ENCODE measurements at regions not wholly inside any gene's neighbourhood (a gene's known extent, or its start where the extent isn't known, plus 50 kb on each side); places are given as distances from the start of the nearest gene placed in this dataset.

DNA sequence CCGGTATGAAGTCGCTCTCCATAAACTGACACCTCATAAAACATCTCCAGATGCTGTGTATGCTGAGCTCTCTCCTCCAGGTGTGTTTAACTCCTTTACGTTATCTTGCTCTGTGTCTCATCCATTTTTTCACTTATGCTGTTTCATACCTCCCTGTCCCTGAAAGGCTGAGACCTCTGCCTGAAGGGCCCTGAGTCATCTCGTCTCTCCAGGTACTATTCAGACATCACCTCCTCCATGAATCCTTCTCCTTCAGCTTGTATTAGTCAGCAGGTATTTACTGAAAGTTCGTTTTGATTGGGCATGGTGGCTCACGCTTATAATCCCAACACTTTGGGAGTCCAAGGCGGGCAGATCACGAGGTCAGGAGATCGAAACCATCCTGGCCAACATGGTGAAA is 244.5 kb upstream of the EPHA4 start:
- H3K4me1 Mint-ChIP-seq (ENCODE audit: low read depth): no peaks in the 10 kb centered on the region
- TF ChIP-seq, protein P1, sequence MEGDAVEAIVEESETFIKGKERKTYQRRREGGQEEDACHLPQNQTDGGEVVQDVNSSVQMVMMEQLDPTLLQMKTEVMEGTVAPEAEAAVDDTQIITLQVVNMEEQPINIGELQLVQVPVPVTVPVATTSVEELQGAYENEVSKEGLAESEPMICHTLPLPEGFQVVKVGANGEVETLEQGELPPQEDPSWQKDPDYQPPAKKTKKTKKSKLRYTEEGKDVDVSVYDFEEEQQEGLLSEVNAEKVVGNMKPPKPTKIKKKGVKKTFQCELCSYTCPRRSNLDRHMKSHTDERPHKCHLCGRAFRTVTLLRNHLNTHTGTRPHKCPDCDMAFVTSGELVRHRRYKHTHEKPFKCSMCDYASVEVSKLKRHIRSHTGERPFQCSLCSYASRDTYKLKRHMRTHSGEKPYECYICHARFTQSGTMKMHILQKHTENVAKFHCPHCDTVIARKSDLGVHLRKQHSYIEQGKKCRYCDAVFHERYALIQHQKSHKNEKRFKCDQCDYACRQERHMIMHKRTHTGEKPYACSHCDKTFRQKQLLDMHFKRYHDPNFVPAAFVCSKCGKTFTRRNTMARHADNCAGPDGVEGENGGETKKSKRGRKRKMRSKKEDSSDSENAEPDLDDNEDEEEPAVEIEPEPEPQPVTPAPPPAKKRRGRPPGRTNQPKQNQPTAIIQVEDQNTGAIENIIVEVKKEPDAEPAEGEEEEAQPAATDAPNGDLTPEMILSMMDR (IDR thresholded peaks at IDR 0.05): no peak
- DNase-seq (ENCODE audit: low spot score): no peak
- H3K9me3 Mint-ChIP-seq (ENCODE audit: low read depth): no peaks in the 10 kb centered on the region
- peaks cover 5% of the 10 kb centered on the region for H3K27me3 Mint-ChIP-seq (ENCODE audit: low read depth)
- no peak overlapping the region for H3K27ac Mint-ChIP-seq (ENCODE audit: unreplicated experiment)
- H3K4me3 Mint-ChIP-seq (ENCODE audit: unreplicated experiment): no peak overlapping the region
- no peaks in the 10 kb centered on the region for H3K36me3 Mint-ChIP-seq (ENCODE audit: low read depth)

DNA sequence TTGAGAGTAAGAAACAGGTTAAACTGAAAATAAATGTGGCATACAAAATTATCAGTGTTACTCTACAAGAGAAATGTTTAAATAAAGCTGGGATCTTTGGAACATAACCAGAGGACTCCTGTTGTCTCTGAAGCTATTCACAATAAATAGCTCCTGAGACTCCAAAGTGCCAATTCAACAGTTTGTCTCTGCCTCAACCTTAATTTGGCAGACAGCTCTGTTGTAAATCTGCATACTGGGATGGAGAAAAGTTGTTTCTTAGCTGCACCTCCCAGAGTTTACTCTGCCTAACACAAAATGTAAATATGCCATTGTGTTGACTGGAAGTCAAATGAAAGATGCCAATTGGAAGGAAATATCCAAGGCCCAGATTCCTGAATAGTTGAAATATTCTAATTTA is 238.5 kb upstream of the EPHA4 start:
- DNase-seq (ENCODE audit: low spot score): no peak
- H3K27ac Mint-ChIP-seq (ENCODE audit: unreplicated experiment): no peak overlapping the region

DNA sequence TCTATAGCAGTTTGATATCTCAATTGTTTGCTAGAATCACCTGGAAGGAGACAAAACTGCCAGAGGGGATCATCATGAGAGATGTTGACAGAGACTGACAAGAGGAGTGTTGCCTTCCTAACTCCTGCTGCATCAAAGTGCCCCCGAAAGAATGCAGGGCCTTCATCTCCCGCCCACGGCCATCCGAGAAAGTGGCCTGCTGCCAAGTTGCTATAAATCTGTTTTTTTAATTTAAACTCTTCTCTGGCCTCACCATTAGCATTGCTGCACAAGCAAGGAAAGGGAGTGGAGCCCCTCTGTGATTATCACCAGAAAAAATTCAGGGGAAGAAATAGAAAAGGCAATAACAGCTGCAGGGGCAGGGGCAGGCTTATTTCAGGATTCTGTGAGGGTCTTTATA is 238.1 kb upstream of the EPHA4 start:
- no peaks in the 10 kb centered on the region for H3K36me3 Mint-ChIP-seq (ENCODE audit: low read depth)
- H3K4me1 Mint-ChIP-seq (ENCODE audit: low read depth): no peaks in the 10 kb centered on the region
- no peak overlapping the region for H3K4me3 Mint-ChIP-seq (ENCODE audit: unreplicated experiment)
- H3K9me3 Mint-ChIP-seq (ENCODE audit: low read depth): no peaks in the 10 kb centered on the region
- no peak overlapping the region for H3K27ac Mint-ChIP-seq (ENCODE audit: unreplicated experiment)
- no peaks in the 10 kb centered on the region for H3K27me3 Mint-ChIP-seq (ENCODE audit: low read depth)
- TF ChIP-seq, protein P1 (IDR thresholded peaks at IDR 0.05): no peak
- no peak for DNase-seq (ENCODE audit: low spot score)

More for the DNA sequence above, 238.5 kb upstream of the EPHA4 start:
- TF ChIP-seq, protein P1 (IDR thresholded peaks at IDR 0.05): no peak
- H3K36me3 Mint-ChIP-seq (ENCODE audit: low read depth): no peaks in the 10 kb centered on the region
- no peaks in the 10 kb centered on the region for H3K27me3 Mint-ChIP-seq (ENCODE audit: low read depth)
- H3K4me3 Mint-ChIP-seq (ENCODE audit: unreplicated experiment): no peak overlapping the region
- no peaks in the 10 kb centered on the region for H3K9me3 Mint-ChIP-seq (ENCODE audit: low read depth)
- H3K4me1 Mint-ChIP-seq (ENCODE audit: low read depth): no peaks in the 10 kb centered on the region

DNA sequence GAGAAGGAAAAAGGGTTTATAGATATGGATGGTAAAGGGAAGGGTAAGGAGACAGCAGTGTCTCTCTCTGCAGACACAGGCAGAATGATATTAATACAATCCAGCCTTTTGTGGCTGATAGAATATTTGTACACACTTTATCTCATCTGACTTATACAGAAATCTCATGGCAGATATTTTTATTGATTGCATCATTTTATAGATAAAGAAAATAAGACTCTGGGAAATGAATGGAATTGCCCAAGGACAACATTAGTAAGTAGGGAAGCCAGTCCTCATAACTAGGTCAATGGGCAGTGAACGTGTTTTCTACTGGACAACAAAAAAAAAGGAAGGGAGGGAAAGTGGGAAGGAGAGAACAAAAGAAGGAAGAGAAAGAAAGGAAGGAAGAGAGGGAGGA is 236.4 kb upstream of the EPHA4 start:
- Mint-ChIP-seq H3K4me3 (ENCODE audit: unreplicated experiment) (no peak overlapping the region), H3K27ac (ENCODE audit: unreplicated experiment) (no peak overlapping the region), H3K9me3 (ENCODE audit: low read depth) (no peaks in the 10 kb centered on the region), H3K27me3 (ENCODE audit: low read depth) (no peaks in the 10 kb centered on the region), H3K36me3 (ENCODE audit: low read depth) (no peaks in the 10 kb centered on the region), H3K4me1 (ENCODE audit: low read depth) (no peaks in the 10 kb centered on the region)
- DNase-seq (ENCODE audit: low spot score): no peak
- TF ChIP-seq, protein P1 (IDR thresholded peaks at IDR 0.05): no peak

DNA sequence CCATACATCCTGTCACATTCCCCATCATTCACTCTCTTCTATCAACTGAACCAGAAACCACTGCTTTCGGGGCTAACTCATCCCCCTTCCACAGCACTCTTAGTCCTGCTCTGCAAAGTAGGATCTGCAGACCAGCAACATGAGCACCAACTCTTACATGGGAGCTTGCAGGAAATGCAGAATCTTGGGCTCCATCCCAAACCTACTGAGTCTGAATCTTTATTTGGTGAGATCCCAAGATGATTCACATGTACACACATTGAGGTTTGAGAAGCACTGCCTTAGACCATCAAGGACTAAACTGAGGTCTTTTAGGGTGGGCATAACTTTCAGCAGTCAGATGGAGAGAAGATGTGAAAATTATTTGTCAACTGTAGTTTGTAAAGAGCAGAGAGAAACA is 235.6 kb upstream of the EPHA4 start:
- TF ChIP-seq, protein P1 (IDR thresholded peaks at IDR 0.05): no peak
- H3K4me3 Mint-ChIP-seq (ENCODE audit: unreplicated experiment): no peak overlapping the region
- no peaks in the 10 kb centered on the region for H3K4me1 Mint-ChIP-seq (ENCODE audit: low read depth)
- no peak overlapping the region for H3K27ac Mint-ChIP-seq (ENCODE audit: unreplicated experiment)
- H3K27me3 Mint-ChIP-seq (ENCODE audit: low read depth): no peaks in the 10 kb centered on the region
- no peak for DNase-seq (ENCODE audit: low spot score)
- no peaks in the 10 kb centered on the region for H3K36me3 Mint-ChIP-seq (ENCODE audit: low read depth)
- no peaks in the 10 kb centered on the region for H3K9me3 Mint-ChIP-seq (ENCODE audit: low read depth)

Data from chondrocyte (in vitro differentiated cells).